Tibial nerve (tissue), 4 donors: ENCODE measurements at regions not wholly inside any gene's neighbourhood (a gene's known extent, or its start where the extent isn't known, plus 50 kb on each side); places are given as distances from the start of the nearest gene placed in this dataset.
A peak's percentile ranks its signal among the peaks of the same experiment; 100 is the strongest.

ENCODE experiments used
- DNase-seq, 2 donors: peaks; one replicate each; pipeline ENCODE4 v3.0.0-alpha.2; 2019; ENCODE audit warnings: low spot score in 2 of 2
- H3K27ac ChIP-seq, 4 donors: fragments of 200-600 bp; sonication (generic) in 3 of 4; one replicate each; pipeline ENCODE4 v1.5.1; 2017 to 2019; ENCODE audit warnings: mild to moderate bottlenecking in 1 of 4
- H3K27me3 ChIP-seq, 2 donors: fragments of 200-600 bp; sonication (generic) in 1 of 2; one replicate each; pipeline versions ENCODE4 v1.5.1 to v1.6.0; 2017 to 2019
- H3K36me3 ChIP-seq, 3 donors: fragments of 200-600 bp; sonication (generic); one replicate each; pipeline ENCODE4 v1.5.1; 2018 to 2019
- H3K4me1 ChIP-seq, 4 donors: fragments of 200-600 bp; sonication (generic) in 3 of 4; one replicate each; pipeline ENCODE4 v1.5.1; 2017 to 2019
- H3K4me3 ChIP-seq, 4 donors: fragments of 200-600 bp; sonication (generic) in 3 of 4; one replicate each; pipeline ENCODE4 v1.5.1; 2017 to 2019; ENCODE audit warnings: mild to moderate bottlenecking in 1 of 4, moderate library complexity in 1 of 4
- H3K9me3 ChIP-seq, 4 donors: fragments of 200-600 bp; sonication (generic) in 3 of 4; one replicate each; pipeline ENCODE4 v1.5.1; 2017 to 2019
- CTCF ChIP-seq, 5 experiments: fragments of 200-600 bp in 3 of 5; fragments of 450-650 bp in 2 of 5; sonication (generic) in 3 of 5; IDR thresholded peaks; one replicate each; pipeline ENCODE4 v1.5.1; 2016 to 2019; ENCODE audit warnings: antibody characterized with exemption in 5 of 5, mild to moderate bottlenecking in 3 of 5, moderate library complexity in 2 of 5
- EP300 ChIP-seq, 2 donors: sonication (generic); formaldehyde crosslinking; IDR thresholded peaks; one replicate each; pipeline ENCODE4 v1.6.1; 2017; ENCODE audit warnings: antibody characterized with exemption in 2 of 2, mild to moderate bottlenecking in 1 of 2
- POLR2A ChIP-seq, 2 donors: fragments of 450-650 bp; IDR thresholded peaks; one replicate each; pipeline ENCODE4 v1.6.1; 2017; ENCODE audit warnings: antibody characterized with exemption in 2 of 2, mild to moderate bottlenecking in 2 of 2, moderate library complexity in 2 of 2
- WGBS, 2 donors: methylation state at CpG; one replicate each; pipeline ENCODE4 v1.1.5; 2018; 5-methylcytosine and 5-hydroxymethylcytosine counted together

- H3K27me3 ChIP-seq: no peaks in the 10 kb centered on the region
- H3K4me3 ChIP-seq: no peak overlapping the region
- TF ChIP-seq EP300 (IDR thresholded peaks at IDR 0.05) (no peak), CTCF (IDR thresholded peaks at IDR 0.05) (no peak), POLR2A (IDR thresholded peaks at IDR 0.05) (no peak)
- no peaks in the 10 kb centered on the region for H3K4me1 ChIP-seq
- WGBS, 2 donors: 79 to 86% methylated on average over 8 of the region's 8 CpGs
- no peak for DNase-seq
- H3K27ac ChIP-seq: no peak overlapping the region
- no peaks in the 10 kb centered on the region for H3K9me3 ChIP-seq
- no peaks in the 10 kb centered on the region for H3K36me3 ChIP-seq
Measured at GRCh38 chr6:43951756-43952675, 175.2 kb downstream of the MRPL14 start.

GRCh38 chr6:43951063-43951755 is 176.0 kb downstream of the MRPL14 start:
- TF ChIP-seq CTCF (IDR thresholded peaks at IDR 0.05): peak in 4 of 5 experiments; percentile 4 to 55 (median 28)
- no peak for TF ChIP-seq EP300 (IDR thresholded peaks at IDR 0.05)
- no peak for DNase-seq
- no peak overlapping the region for H3K27ac ChIP-seq
- no peaks in the 10 kb centered on the region for H3K4me1 ChIP-seq
- peaks cover 0 to 7% (median 0%) of the 10 kb centered on the region in 4 donors for H3K9me3 ChIP-seq
- no peak overlapping the region for H3K4me3 ChIP-seq
- H3K36me3 ChIP-seq: no peaks in the 10 kb centered on the region
- H3K27me3 ChIP-seq: no peaks in the 10 kb centered on the region
- WGBS, 2 donors: 71 to 92% methylated on average over 2 to 4 of the region's 5 CpGs

GRCh38 chr6:43950731-43951062 is 176.6 kb downstream of the MRPL14 start:
- Histone ChIP-seq H3K4me1 (no peaks in the 10 kb centered on the region), H3K27me3 (no peaks in the 10 kb centered on the region), H3K27ac (no peak overlapping the region), H3K9me3 (peaks cover 0 to 13% (median under 1%) of the 10 kb centered on the region in 4 donors), H3K4me3 (no peak overlapping the region), H3K36me3 (no peaks in the 10 kb centered on the region)
- no peak for DNase-seq
- TF ChIP-seq POLR2A (IDR thresholded peaks at IDR 0.05) (no peak), CTCF (IDR thresholded peaks at IDR 0.05) (no peak), EP300 (IDR thresholded peaks at IDR 0.05) (no peak)
- 89 to 92% methylated on average over 3 of the region's 3 CpGs for WGBS, 2 donors

GRCh38 chr6:43950051-43950605 is 177.1 kb downstream of the MRPL14 start:
- Histone ChIP-seq H3K27me3 (no peaks in the 10 kb centered on the region), H3K36me3 (no peaks in the 10 kb centered on the region), H3K4me1 (no peaks in the 10 kb centered on the region), H3K9me3 (peaks cover 0 to 18% (median 2%) of the 10 kb centered on the region in 4 donors), H3K4me3 (no peak overlapping the region), H3K27ac (no peak overlapping the region)
- 77 to 79% methylated on average over 11 of the region's 11 CpGs for WGBS, 2 donors
- TF ChIP-seq POLR2A (IDR thresholded peaks at IDR 0.05): no peak
- no peak for TF ChIP-seq CTCF (IDR thresholded peaks at IDR 0.05)
- TF ChIP-seq EP300 (IDR thresholded peaks at IDR 0.05): no peak
- no peak for DNase-seq

- H3K36me3 ChIP-seq: no peaks in the 10 kb centered on the region
- WGBS, 2 donors: 84 to 91% methylated on average over 2 of the region's 2 CpGs
Measured at GRCh38 chr6:43949551-43949991, 177.7 kb downstream of the MRPL14 start.

More at GRCh38 chr6:43949551-43949991, 177.7 kb downstream of the MRPL14 start:
- TF ChIP-seq EP300 (IDR thresholded peaks at IDR 0.05) (no peak), CTCF (IDR thresholded peaks at IDR 0.05) (no peak), POLR2A (IDR thresholded peaks at IDR 0.05) (no peak)
- Histone ChIP-seq H3K4me3 (no peak overlapping the region), H3K9me3 (peaks cover 0 to 24% (median 2%) of the 10 kb centered on the region in 4 donors), H3K4me1 (no peaks in the 10 kb centered on the region), H3K27me3 (no peaks in the 10 kb centered on the region), H3K27ac (no peak overlapping the region)
- DNase-seq: no peak
